ENCODE measurements at regions not wholly inside any gene's neighbourhood (a gene's known extent, or its start where the extent isn't known, plus 50 kb on each side); places are given as distances from the start of the nearest gene placed in this dataset.

DNA sequence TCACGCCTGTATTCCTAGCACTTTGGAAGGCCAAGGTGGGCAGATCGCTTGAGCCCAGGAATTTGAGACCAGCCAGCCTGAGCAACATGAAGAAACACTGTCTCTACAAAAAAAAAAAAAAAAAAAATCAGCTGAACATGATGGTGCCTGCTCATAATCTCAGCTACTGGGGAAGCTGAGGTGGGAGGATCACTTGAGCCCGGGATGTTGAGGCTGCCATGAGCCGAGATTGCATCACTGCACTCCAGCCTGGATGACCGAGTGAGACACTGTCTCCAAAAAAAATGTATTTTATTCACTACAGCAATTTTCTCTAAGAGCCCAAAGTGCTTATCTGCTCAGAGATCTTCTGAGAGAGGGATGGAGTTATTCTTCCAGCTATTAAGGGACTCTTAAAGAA is 215.8 kb upstream of the PPP3CA start:
- no peak for FAIRE-seq

DNA sequence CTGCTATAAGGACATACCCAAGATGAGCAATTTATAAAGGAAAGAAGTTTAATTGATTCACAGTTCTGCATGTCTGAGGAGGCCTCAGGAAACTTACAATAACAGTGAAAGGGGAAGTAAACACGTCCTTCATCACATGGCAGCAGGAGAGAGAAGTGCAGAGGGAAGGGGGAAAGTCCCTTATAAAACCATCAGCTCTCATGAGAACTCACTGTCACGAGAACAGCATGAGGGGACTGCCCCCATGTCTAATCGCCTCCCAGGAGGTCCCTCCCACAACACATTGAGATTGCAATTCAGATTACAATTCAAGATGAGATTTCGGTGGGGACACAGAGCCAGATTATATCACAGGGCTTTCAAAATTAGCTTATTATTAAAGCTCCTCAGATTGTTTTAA is 209.5 kb upstream of the PPP3CA start:
- FAIRE-seq = no peak

DNA sequence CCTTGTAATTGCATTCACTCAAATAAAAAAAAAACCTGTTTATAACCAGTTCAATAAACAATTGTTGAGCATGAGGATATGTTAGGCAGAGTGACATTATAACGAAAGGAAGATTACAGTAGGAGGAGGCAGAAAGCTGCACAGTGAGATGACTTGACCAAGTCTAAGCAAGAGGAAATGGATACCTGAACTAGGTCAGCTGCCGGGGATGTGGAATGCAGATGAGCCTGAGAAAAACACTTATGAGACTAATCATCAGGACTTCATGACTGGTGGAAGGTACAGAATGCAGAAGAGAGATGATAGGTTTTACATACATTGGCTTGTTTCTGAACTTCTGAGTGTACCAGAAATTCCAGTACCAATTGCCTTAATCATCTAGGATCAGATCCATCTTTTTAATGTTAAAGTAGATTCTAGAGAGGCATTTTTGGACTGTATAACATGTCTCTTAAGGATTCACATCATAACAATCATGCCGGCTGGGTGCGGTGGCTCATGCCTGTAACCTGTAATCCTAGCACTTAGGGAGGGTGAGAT is 208.1 kb upstream of the PPP3CA start:
- no peak for FAIRE-seq

DNA sequence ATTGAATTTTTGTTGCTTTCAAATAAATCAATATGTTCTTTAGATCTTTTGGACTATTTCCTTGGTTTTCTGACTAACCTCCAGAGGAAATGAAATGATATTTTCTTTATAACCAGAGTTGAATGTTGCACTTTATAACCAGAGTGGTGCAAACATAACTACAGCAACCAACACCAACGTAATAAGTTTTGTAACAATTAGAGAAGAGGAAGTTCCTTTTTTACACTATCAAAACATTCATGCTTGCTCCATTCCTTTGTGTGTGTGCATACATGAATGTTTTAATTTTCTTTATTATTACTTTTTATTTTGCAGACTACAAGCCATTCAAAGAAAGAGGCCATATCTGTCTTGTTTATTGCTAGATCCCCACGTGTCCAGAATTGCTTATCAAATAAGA is 193.0 kb upstream of the PPP3CA start:
- FAIRE-seq = no peak

DNA sequence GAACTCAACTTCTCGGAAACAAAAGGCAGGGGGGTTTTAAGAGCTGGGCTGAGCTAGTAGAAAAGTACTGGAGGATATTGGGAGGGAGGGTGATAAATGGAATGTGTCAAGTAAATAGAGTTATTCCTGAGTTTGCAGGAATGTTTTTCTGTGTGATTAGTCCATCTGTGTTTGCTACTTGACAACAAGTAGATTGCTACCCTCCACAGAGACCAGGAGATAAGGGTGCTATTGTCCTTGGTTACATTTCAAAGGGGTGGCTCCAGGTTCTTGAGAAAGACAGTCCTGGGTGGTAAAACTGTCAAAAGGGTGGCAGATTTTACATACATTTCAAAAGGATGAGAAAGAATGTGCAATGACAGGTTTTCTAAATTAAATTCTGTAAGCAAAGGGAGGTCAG is 181.2 kb upstream of the PPP3CA start:
- FAIRE-seq = no peak

DNA sequence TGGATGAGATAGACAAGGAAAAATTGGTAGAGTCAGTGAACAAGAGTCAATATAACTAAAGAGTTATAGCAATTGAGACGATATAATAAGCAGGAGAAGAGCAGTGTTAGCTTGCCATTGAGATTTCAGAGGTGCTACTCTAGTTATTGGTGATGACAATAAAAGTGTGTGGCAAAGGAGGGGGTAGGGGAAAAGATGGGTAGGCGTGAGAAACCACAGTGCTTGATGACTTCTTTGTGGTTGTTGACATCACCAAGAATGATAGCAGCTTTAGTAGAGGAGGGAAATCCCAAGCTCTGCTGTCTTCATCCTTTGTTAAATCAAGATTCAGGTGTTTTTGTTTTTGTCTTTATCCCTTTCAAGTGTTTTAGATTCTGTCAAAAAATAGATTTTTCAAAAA is 179.9 kb upstream of the PPP3CA start:
- FAIRE-seq = no peak

DNA sequence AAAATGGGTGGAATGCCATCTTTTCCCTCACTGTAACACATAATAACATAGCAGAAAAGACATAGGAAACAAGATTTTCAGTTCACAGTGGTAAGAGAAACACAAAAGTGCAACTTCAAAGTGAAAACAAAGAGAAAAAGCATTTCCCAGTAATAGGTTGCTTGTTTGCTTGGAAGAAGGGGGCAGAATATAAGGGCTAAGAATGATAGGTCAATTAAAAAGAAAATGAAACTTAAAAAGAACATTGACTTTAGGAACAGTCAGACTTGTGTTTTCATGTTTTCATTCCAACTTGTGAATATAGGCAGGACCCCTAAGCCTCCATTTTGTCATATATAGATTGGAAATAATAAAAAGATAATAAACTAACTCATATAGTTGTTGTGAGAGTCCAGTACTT is 168.2 kb upstream of the PPP3CA start:
- FAIRE-seq = no peak

DNA sequence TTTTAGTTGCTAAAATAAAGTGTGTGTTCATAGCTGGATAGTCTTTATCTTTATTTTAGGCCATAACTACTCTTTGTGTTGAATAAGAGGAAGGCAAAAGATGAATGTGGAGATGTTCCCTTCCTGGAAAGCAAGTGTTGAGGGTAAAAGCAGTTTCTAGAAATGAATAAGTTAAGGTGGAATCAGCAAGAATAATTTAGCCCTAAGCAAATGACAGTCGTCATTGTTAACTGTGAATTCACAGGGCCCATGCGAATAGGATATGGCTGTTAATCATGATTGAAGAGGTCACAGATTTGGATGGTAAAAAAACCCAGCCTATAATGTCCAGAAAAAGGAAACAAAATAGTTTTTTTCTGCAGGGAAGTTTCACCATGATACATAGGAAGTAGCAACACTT is 167.8 kb upstream of the PPP3CA start:
- FAIRE-seq = no peak

DNA sequence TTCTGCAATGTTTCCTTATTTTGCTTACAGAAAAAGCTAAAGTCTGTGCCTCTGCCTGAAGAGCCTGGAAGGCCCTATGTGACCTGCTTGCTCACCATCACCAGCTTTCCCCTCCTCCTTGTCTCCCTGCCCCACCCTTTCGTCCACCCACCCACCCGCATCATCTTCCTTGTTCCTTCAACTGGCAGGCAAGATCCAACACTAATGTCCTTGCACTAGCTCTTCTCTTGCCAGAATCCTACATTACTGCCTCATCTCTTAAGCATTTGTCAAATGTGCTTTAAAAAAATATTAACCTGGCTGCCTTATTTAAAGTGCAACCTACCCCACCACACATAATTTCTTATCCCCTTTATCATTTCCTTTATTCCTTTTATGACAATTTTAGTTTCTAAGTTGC is 165.1 kb upstream of the PPP3CA start:
- FAIRE-seq = no peak

DNA sequence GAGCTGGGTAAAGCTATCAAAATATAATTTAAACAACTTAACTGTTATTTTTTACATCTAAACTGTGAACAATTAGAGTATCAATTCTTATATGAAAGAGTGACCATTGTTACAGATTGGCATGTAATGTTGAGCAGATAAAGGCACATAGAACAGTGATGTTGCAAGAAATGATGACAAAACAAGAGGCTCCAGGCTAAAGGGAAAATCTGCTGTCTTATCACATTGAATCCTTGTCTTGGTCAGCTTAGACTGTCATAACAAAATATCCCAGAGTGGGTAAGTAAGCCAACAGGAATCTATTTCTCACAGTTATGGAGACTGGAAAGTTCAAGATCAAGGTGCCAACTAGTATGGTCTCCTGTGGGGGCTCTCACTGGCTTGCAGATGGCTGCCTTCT is 154.1 kb upstream of the PPP3CA start:
- FAIRE-seq = no peak

DNA sequence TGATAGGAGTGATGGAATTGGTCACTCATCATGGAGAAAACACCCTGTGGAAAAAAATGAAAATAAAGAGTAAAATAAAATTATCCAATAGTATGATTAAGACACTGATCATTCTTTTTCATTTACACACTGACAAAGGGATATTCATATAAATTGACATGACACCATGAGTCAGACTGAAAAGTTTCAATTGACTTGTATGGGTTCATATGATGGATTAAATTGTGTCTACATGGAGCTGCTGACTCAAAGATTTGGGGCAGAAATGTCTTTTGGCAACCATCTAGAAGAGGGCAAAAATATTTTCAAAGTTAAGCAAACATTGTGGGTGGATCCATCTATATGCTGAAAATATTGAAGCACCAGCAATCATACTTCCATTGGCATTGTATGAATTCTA is 153.4 kb upstream of the PPP3CA start:
- FAIRE-seq = no peak

DNA sequence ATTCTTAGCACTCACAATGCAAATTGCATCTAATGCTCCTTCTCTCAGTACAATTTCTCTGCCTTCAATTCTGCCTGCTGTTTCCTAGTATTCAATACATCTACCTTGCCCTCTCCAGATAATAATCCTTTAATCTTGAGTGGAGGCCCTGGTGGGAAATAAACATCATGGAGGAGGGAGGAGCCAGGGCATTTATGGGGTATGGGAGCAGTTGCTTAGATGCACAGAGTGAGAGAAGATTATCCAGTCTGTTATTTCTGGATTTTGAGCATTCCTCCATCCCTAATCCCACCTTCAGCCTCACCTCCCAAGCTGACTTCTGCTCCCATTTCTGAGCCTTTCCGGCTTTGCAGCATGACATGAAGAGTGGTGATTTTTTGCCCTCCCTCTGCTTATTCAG is 127.9 kb upstream of the PPP3CA start:
- no peak for FAIRE-seq

DNA sequence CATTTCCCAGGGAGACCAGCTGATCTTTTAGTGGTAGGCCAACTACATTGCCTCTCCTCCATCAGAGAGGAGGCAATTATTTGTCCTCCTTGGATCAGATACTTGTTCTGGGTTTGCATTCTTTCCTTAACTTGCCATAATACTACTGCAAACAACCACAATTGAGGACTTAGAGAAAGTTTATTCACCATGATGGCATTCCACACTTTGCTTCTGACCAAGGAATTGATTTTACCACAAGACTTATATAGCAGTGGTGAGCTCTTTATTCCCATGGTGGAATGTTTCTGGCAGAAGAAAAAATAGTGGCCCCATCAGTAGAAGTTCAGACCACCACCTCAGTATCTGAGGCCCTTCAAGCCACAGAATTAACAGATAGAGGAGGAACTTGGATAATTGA is 123.9 kb upstream of the PPP3CA start:
- FAIRE-seq = no peak

DNA sequence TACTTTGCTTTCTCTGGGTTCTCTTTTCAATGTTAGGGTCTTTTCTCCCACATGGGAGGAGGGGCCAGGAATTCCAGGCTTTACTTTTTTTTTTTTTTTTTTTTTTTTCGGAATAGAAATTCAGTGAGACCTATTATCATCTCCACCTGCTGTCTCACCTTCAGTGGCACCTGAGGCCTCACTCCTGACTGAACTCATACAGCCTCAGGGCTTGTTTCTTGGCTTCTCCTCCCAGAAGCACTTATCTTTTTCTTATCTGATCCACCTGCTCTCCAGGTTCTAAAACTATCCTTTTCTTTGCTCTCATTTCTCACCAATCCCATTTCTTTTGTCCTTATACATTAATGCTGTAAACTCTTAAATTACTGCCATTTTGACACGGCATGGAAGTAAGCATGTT is 117.3 kb upstream of the PPP3CA start:
- no peak for FAIRE-seq

DNA sequence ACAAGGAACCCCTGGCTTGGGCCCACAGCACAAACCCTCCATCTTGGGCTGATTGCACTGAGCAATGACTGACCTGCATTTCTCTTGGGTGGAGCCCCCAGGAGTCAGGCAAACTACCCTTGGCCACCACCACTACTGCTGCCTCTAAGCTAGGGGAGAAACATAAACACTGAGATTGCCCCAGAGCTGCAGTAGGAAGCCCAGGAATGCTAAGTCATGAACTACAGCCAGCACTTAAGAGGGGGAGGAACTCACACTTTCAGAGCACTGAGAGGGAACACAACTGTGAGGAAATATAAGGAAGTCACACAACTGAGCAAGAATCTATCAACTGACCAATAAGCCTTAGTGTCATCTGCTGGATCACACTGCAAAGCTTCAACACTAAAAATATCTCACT is 111.6 kb upstream of the PPP3CA start:
- FAIRE-seq = no peak

DNA sequence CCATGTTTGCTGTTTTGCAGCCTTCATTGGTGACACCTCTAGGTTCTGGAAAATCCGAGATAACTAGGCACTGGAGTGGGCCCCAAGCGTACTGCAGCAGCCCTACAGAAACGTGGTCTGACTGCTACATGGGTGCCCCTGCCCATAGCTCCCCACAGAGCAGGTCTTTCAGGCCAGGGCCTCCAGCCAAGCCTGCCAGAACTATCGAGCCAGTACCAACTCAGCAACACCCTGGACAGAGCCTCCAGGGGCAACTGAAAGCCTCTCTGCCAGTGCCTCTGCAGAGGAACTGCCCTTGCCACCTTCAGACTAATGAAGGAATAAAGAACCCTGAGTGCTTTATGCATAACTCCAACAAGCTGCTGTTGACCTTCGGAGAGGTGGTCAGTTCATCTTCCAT is 111.1 kb upstream of the PPP3CA start:
- no peak for FAIRE-seq

DNA sequence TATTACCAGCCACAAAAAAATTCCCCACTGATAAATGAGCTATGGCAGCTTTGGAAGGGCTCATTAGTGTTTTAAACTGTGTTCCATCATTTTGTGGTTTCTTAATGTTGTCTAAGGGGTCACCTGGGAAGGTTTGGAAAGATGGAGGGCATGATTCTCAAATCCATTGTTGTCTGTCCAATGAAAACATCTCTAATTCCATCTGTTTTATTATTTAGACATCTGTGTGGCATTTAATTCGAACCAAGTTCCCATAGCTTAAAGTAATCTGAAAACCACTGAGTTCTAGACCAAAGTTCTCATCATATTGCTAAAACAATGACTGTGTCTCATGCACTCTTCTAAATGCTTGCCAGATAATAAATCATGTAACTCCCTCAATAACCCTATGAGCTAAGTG is 103.8 kb upstream of the PPP3CA start:
- no peak for FAIRE-seq

DNA sequence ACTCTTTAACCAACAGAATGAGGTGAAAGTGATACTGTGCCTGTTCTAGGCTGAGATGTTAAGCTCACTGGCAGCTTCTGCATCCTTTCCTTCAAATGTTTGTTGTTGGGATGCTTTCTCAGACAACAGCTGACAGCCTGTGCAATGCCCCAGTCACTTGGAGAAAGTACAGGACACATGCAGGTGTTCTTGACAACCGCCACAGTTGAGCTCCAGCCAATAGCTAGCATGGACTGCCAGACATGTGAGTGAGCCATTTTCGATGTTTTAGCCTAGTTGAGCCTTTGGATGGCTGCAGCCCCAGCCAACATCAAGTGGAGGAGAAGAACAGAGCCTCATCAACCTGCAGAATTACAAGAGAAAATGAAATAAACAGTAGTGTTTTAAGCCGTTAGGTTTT is 94.1 kb upstream of the PPP3CA start:
- no peak for FAIRE-seq

DNA sequence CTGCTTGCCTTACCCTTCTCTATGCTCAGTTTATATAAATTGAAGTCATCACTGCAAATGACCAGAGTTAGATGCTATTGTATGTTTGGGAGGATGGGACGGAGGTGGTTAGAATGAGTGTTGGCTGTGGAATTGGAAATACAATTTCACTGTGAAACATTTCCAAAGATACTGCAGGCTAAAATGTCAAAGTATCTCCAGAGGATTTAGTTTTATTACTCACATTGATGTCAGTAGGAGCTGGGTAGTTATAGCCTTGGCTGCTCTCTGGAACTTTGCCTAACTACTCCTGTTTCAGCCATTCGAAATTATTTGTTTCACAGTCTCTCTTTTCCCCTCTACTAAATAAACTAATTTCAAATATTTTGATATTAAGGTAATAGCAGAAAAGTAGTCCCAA is 92.6 kb upstream of the PPP3CA start:
- FAIRE-seq = no peak

DNA sequence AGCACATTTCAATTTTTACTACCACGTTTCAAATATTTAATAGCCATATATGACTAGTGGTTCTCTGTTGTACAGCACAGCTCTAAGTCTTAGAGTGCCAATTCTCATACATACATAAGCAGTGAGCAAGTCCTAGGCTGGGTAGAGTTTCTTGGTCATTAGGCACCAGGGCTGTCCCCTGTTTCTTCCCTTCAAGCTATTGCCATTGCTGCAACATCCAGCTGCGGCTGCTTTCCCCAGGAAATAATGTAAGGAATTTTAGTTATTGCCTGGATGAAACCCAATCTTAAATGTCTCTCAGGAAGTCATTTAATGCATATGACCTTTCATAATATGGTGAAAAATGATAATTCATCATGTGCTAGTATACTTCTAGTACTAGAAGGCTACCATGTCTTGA is 74.1 kb upstream of the PPP3CA start:
- FAIRE-seq = no peak

DNA sequence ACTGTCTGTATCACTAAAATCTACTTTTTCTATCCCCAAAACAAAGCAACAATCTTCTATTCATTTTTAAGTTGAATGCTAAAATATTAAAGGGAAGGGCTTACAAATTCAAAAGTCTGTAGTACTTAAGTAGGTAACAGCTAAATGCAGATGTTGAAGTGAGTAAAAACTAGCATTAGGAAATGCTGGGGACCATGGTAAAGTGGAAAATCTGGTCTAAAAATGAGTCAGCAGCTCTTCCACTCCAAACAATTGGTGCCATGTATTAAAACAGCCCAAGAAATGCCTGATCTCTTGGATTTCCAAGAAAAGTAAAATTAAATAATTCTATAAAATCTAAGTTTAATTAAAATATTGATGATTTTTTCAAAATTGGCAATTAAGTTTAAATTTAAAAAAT is 73.3 kb upstream of the PPP3CA start:
- FAIRE-seq = no peak

DNA sequence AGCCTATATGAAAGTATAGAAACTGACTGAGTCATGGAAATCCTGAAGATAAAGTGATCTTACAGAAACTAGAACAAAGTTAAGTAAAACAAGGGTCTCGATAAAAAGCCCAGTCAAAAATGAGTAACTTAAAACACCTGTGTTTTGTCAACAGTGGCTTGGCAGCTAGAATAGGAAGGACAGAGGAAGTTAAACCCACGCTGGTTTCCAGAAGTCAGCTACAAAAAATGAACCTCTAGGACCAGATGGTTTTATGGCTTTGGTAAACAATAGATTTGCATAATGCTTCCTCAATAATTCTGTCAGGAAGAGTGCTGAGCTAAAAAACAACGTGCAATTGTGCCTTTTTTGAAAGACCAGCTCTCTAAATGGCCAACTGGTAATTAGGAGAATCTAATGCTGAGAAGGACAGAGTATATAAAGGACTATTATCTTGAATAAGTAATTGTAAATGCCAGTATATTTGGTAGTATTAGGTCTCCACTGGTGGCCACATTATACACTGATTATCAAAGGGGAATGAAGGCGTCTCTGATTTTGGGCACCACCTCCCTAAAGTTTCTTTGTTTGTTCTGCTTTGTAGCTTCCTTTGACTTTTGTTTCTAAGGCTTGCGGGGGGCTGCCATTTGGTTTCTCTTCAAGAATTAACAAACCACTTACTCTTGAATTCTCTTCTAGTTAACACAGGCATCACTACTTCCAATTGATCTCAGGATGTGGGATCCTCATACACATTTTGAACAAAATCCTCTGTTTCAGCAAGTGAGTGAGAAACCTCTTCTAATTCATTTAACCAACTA is 72.2 kb upstream of the PPP3CA start:
- FAIRE-seq = no peak

DNA sequence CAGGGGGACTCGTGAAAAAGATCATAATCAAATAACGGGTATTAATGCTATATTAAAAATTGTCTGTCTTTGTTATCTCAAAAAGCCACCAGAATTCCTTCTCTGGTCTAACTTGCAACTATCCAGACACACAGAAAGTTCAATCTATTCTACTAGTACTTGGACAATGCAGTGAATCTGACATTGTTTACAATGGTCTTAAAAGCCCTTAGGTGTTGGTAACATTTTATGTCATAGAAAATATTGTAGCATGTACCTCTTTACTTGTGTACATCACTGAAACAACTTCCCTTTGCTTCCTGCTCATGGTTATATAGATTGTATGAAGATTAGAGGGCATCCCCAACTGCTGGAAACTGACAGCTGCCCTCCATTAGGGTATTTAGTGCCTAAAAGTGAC is 71.1 kb upstream of the PPP3CA start:
- no peak for FAIRE-seq

DNA sequence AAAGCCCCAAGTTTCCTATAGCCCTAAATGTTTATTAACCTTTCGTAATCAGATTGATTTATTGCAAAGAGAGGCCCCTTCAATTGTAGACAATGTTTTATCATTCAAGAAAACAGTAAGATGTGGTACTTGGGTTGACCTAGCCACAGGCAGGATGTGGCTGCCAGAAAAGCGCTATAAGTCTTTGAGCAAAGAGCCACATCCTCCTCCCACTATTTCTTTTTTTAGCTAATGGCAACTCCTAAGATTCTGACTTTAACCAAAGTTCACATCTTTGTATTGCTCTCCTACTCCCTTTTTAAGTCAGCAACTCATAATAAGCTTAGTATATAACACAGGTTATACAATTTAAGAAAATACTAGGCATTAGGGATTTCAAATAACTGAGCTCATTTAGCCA is 70.7 kb upstream of the PPP3CA start:
- no peak for FAIRE-seq

DNA sequence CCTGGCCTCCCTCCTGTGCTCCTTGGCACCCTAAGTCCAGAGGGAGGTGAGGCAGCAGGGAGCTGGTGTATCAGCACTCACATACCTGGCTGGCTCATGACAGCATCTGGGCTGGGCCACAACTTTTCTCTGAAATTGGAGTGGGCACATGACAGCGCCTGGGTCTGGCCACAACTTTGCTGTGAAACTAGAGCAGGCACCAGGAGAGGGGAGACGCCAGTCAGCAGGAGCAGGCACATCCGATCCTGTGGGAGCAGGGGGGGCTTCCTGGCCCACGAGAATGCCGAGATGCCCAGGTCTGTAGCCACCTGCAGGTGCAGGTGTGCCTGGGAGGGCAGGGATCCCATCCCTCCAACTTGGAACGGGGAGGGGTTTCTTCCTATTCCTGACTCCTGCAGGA is 69.7 kb upstream of the PPP3CA start:
- no peak for FAIRE-seq
